ENCODE measurements at regions not wholly inside any gene's neighbourhood (a gene's known extent, or its start where the extent isn't known, plus 50 kb on each side); places are given as distances from the start of the nearest gene placed in this dataset.
"Not testable (repeated sequence)": the region's sequence is repeated elsewhere in the genome, so short reads cannot be mapped to it uniquely, and the experiment has no call there.

- H4K20me1 ChIP-seq (replicated peaks in 1 of 2; ENCODE audit: control insufficient read depth in 1 of 2, insufficient read depth in 2 of 2, low read length in 2 of 2); H3K18ac ChIP-seq (ENCODE audit: extremely low read depth, low read length); H3K79me1 ChIP-seq (ENCODE audit: low read depth, low read length); H2BK12ac ChIP-seq (ENCODE audit: low read depth, low read length); H2BK120ac ChIP-seq (replicated peaks; ENCODE audit: low read depth, low read length); H2BK5ac ChIP-seq (ENCODE audit: low read depth, low read length); CTCF ChIA-PET (ENCODE audit: partially characterized antibody); H3K27me3 ChIP-seq (replicated peaks in 1 of 4; ENCODE audit: control insufficient read depth in 3 of 4, extremely low read depth in 1 of 4, insufficient read depth in 3 of 4, low read length in 3 of 4); H3K56ac ChIP-seq (replicated peaks; ENCODE audit: insufficient read length, low read depth, low read length); H3K9ac ChIP-seq (replicated peaks in 1 of 4; ENCODE audit: extremely low read depth in 1 of 4, low read depth in 3 of 4, low read length in 3 of 4); H2BK15ac ChIP-seq (ENCODE audit: low read length); H3K79me2 ChIP-seq (ENCODE audit: control insufficient read depth in 1 of 2, insufficient read depth in 2 of 2, low read length in 2 of 2); H2AFZ ChIP-seq (ENCODE audit: low read length); DNase-seq (ENCODE audit: low read depth in 1 of 2, low spot score in 2 of 2); H3K23ac ChIP-seq (ENCODE audit: insufficient read length); H4K91ac ChIP-seq (replicated peaks; ENCODE audit: insufficient read length, low read length); H2BK20ac ChIP-seq (ENCODE audit: low read length); H3K9me3 ChIP-seq (ENCODE audit: insufficient read depth in 2 of 2, low read depth in 1 of 2, low read length in 1 of 2); H3K23me2 ChIP-seq (ENCODE audit: low read depth, low read length); H3K4ac ChIP-seq (replicated peaks; ENCODE audit: insufficient read length, low read depth, low read length); H3K4me1 ChIP-seq (replicated peaks in 1 of 4; ENCODE audit: control insufficient read depth in 3 of 4, insufficient read depth in 4 of 4, low read length in 3 of 4); H3K14ac ChIP-seq (ENCODE audit: insufficient read length); POLR2A ChIA-PET (ENCODE audit: partially characterized antibody); H4K5ac ChIP-seq (ENCODE audit: insufficient read length, low read depth, low read length); H3K27ac ChIP-seq (ENCODE audit: low read depth, low read length); H3K4me3 ChIP-seq (ENCODE audit: extremely low read depth in 1 of 4, insufficient read depth in 2 of 4, low read depth in 3 of 4, low read length in 4 of 4); FAIRE-seq; H4K8ac ChIP-seq (ENCODE audit: extremely low read depth, insufficient read depth, low read length); H2AK5ac ChIP-seq (ENCODE audit: low read depth, low read length); H3K4me2 ChIP-seq (ENCODE audit: insufficient read depth in 1 of 2, low read depth in 2 of 2, low read length in 2 of 2); H3K36me3 ChIP-seq (ENCODE audit: control insufficient read depth in 2 of 4, insufficient read depth in 4 of 4, low read length in 3 of 4): not testable (repeated sequence)
Measured at GRCh38 chr10:56093645-56094044, 267.4 kb downstream of the ZWINT start.

Data from H1 (cell line).